ENCODE measurements at regions not wholly inside any gene's neighbourhood (a gene's known extent, or its start where the extent isn't known, plus 50 kb on each side); places are given as distances from the start of the nearest gene placed in this dataset.

DNA sequence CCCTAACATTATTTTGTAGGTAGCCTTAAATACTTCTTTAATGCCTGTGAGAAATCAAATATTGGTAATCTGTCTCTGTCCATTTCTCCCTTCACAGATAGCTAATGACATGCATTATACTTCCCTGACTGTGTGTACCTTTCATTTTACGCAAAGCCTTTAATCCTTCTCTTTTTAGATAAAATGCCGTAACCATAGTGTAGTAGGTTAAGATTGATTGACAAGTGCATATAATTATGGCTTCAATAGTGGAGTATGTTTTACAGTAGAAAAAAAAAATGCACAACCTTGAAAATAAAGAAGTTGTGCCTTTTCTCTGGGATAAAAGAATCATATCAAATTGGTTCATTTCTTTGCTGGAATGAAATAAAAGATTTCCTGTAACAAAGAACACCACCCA lies 559.6 kb upstream of the GRAMD2B start:
- H3K9me3 ChIP-seq (ENCODE audit: control insufficient read depth, low read length), result no peaks in the 10 kb centered on the region
- no peak for DNase-seq
- Mint-ChIP-seq H3K4me3 (no peak overlapping the region), H3K4me1 (no peaks in the 10 kb centered on the region), H3K27ac (no peak overlapping the region), H3K36me3 (ENCODE audit: low read depth) (no peaks in the 10 kb centered on the region), H3K27me3 (ENCODE audit: insufficient read depth) (no peaks in the 10 kb centered on the region), H3K9me3 (no peaks in the 10 kb centered on the region)
- H3K27me3 ChIP-seq (ENCODE audit: control insufficient read depth, insufficient read depth, low read length, poor library complexity, severe bottlenecking), result no peaks in the 10 kb centered on the region
- WGBS, 2 experiments (ENCODE audit: insufficient coverage in 1 of 2, insufficient read length in 1 of 2), result 84 to 98% methylated on average over 2 of the region's 2 CpGs
- H3K27ac ChIP-seq (ENCODE audit: low read depth, low read length), result no peak overlapping the region
- no peak for TF ChIP-seq CTCF (conservative IDR thresholded peaks at IDR 0.05)
- H3K4me1 ChIP-seq (ENCODE audit: control insufficient read depth, insufficient read depth, low read length), result no peaks in the 10 kb centered on the region
- no peaks in the 10 kb centered on the region for H3K36me3 ChIP-seq (ENCODE audit: control insufficient read depth, insufficient read depth, low read length)
- no peak overlapping the region for H3K9ac ChIP-seq (ENCODE audit: extremely low read depth, low read length, poor library complexity, severe bottlenecking)
- H3K4me3 ChIP-seq (ENCODE audit: low read length), result no peak overlapping the region

GRCh38 chr5:125865166-125865815 lies 557.9 kb upstream of the GRAMD2B start:
- DNase-seq, result no peak
- Mint-ChIP-seq H3K27me3 (ENCODE audit: insufficient read depth) (no peaks in the 10 kb centered on the region), H3K36me3 (ENCODE audit: low read depth) (no peaks in the 10 kb centered on the region), H3K27ac (no peak overlapping the region), H3K9me3 (no peaks in the 10 kb centered on the region), H3K4me3 (no peak overlapping the region), H3K4me1 (no peaks in the 10 kb centered on the region)
- Histone ChIP-seq H3K9me3 (ENCODE audit: control insufficient read depth, low read length) (no peaks in the 10 kb centered on the region), H3K27me3 (ENCODE audit: control insufficient read depth, insufficient read depth, low read length, poor library complexity, severe bottlenecking) (no peaks in the 10 kb centered on the region), H3K36me3 (ENCODE audit: control insufficient read depth, insufficient read depth, low read length) (no peaks in the 10 kb centered on the region), H3K4me1 (ENCODE audit: control insufficient read depth, insufficient read depth, low read length) (no peaks in the 10 kb centered on the region), H3K4me3 (ENCODE audit: low read length) (no peak overlapping the region), H3K9ac (ENCODE audit: extremely low read depth, low read length, poor library complexity, severe bottlenecking) (no peak overlapping the region), H3K27ac (ENCODE audit: low read depth, low read length) (no peak overlapping the region)
- 70 to 71% methylated on average over 4 of the region's 4 CpGs for WGBS, 2 experiments (ENCODE audit: insufficient coverage in 1 of 2, insufficient read length in 1 of 2)
- no peak for TF ChIP-seq CTCF (conservative IDR thresholded peaks at IDR 0.05)

DNA sequence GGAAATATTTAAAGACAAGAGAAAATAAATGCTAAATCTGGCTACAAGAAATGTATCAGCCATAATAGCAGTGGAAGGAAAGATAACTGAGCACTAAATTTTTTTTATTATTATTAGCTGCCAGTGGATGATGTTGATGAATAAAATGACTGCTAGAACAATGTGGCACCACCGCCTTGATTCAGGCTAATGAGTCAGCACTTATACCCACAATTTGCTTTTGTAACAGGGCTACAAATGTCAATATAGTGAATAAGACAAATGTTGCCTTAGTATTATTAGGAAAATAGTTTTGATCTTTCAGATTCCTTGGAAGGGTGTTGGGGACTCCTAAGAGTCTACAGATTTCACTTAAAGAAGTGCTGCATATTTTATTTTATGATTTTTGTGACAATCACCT lies 555.2 kb upstream of the GRAMD2B start:
- H3K27ac ChIP-seq (ENCODE audit: low read depth, low read length), result no peak overlapping the region

More for the DNA sequence above, 555.2 kb upstream of the GRAMD2B start:
- no peak overlapping the region for H3K9ac ChIP-seq (ENCODE audit: extremely low read depth, low read length, poor library complexity, severe bottlenecking)
- no peak overlapping the region for H3K27ac Mint-ChIP-seq
- H3K27me3 ChIP-seq (ENCODE audit: control insufficient read depth, insufficient read depth, low read length, poor library complexity, severe bottlenecking), result no peaks in the 10 kb centered on the region
- no peak overlapping the region for H3K4me3 Mint-ChIP-seq
- H3K9me3 ChIP-seq (ENCODE audit: control insufficient read depth, low read length), result no peaks in the 10 kb centered on the region
- no peaks in the 10 kb centered on the region for H3K36me3 Mint-ChIP-seq (ENCODE audit: low read depth)
- no peak overlapping the region for H3K4me3 ChIP-seq (ENCODE audit: low read length)
- 93% methylated on average over 1 of the region's 1 CpG; no CpG with 5 or more reads in 1 of the 2 experiments for WGBS, 2 experiments (ENCODE audit: insufficient coverage in 1 of 2, insufficient read length in 1 of 2)
- TF ChIP-seq CTCF (conservative IDR thresholded peaks at IDR 0.05), result no peak
- peaks cover 2% of the 10 kb centered on the region for H3K9me3 Mint-ChIP-seq
- H3K36me3 ChIP-seq (ENCODE audit: control insufficient read depth, insufficient read depth, low read length), result no peaks in the 10 kb centered on the region
- no peaks in the 10 kb centered on the region for H3K27me3 Mint-ChIP-seq (ENCODE audit: insufficient read depth)
- no peaks in the 10 kb centered on the region for H3K4me1 ChIP-seq (ENCODE audit: control insufficient read depth, insufficient read depth, low read length)
- DNase-seq, result no peak
- H3K4me1 Mint-ChIP-seq, result no peaks in the 10 kb centered on the region
